ENCODE measurements at regions not wholly inside any gene's neighbourhood (a gene's known extent, or its start where the extent isn't known, plus 50 kb on each side); places are given as distances from the start of the nearest gene placed in this dataset.

DNA sequence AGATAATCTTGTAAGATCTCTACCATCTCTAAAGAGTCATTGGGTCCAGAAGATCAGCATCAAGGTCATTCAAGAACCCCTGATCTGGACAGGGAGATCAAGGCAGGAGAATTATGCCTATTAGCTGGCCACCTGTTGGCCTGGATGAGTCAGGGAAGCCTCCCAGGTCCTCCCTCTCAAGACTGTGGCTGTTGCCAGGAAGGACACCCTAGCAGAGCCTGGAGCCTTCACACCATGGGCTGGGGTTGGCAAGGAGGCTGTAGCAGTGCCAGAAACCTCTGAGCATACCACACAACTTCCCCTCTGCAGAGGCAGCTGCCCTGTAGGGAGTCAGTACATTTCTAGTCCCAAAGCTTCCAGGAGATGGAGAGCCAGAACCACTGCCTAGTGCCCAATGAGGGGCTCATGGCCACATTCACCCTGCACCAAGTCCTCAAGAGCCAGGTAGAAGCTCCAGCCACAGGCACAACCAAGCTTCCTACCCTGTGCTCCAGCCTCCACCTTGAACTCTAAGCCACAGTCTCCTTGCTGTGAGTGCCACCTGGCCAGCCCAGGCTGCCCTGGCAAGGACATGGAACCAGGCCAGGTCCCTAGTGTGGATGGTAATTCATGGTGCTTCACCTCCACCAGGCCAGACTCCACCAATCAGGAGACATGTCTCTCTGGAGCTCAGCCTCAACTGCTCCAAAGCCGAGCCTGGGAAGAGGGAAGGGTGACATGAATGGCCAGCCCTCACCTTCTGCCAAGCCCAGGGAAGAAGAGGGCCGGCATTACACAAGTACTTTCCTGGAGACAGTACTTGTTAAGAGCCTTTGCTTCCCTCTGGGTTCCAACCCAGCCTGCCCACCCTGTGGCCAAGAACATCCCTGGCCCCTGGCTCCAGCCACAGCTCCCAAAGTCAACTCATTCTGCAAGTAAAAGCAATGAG is 124.3 kb downstream of the BUD13 start:
- H3K36me3 Mint-ChIP-seq: no peaks in the 10 kb centered on the region
- H4K20me1 ChIP-seq (ENCODE audit: low read depth): no peaks in the 10 kb centered on the region
- H3K27me3 ChIP-seq: no peaks in the 10 kb centered on the region
- H3K4me3 Mint-ChIP-seq: no peak overlapping the region
- H3K9ac ChIP-seq: no peak overlapping the region
- no peaks in the 10 kb centered on the region for H3K9me3 ChIP-seq (ENCODE audit: low read depth)
- H3K79me2 ChIP-seq (ENCODE audit: low read depth): no peaks in the 10 kb centered on the region
- H3K27me3 Mint-ChIP-seq (ENCODE audit: insufficient read depth, low read depth): peaks cover 5% of the 10 kb centered on the region
- H2AFZ ChIP-seq (replicated peaks): no peak overlapping the region
- H3K4me1 Mint-ChIP-seq: peaks cover 9% of the 10 kb centered on the region
- no peak overlapping the region for H3K27ac Mint-ChIP-seq
- H3K27ac ChIP-seq: no peak overlapping the region
- H3K4me2 ChIP-seq: no peak overlapping the region
- H3K9me3 Mint-ChIP-seq: no peaks in the 10 kb centered on the region
- TF ChIP-seq CTCF (IDR thresholded peaks at IDR 0.05) (no peak), EZH2 (IDR thresholded peaks at IDR 0.05) (no peak), EZH2phosphoT487 (IDR thresholded peaks at IDR 0.05) (no peak)
- no peaks in the 10 kb centered on the region for H3F3A ChIP-seq (ENCODE audit: low read depth)
- H3K4me1 ChIP-seq: no peaks in the 10 kb centered on the region
- no peaks in the 10 kb centered on the region for H3K36me3 ChIP-seq
- no peak overlapping the region for H3K4me3 ChIP-seq
- no peak for DNase-seq (ENCODE audit: low spot score)

GRCh38 chr11:116647305-116648080 is 125.3 kb downstream of the BUD13 start:
- Histone ChIP-seq H4K20me1 (ENCODE audit: low read depth) (no peaks in the 10 kb centered on the region), H3K27me3 (no peaks in the 10 kb centered on the region), H3K27ac (no peak overlapping the region), H3F3A (ENCODE audit: low read depth) (no peaks in the 10 kb centered on the region), H3K36me3 (no peaks in the 10 kb centered on the region), H3K4me3 (no peak overlapping the region), H3K9ac (no peak overlapping the region), H3K4me1 (no peaks in the 10 kb centered on the region), H3K9me3 (ENCODE audit: low read depth) (no peaks in the 10 kb centered on the region), H3K4me2 (no peak overlapping the region), H3K79me2 (ENCODE audit: low read depth) (no peaks in the 10 kb centered on the region), H2AFZ (replicated peaks) (no peak overlapping the region)
- Mint-ChIP-seq H3K27ac (no peak overlapping the region), H3K9me3 (no peaks in the 10 kb centered on the region), H3K4me1 (peaks cover 9% of the 10 kb centered on the region), H3K27me3 (ENCODE audit: insufficient read depth, low read depth) (peaks cover 6% of the 10 kb centered on the region), H3K36me3 (no peaks in the 10 kb centered on the region), H3K4me3 (no peak overlapping the region)
- TF ChIP-seq CTCF (IDR thresholded peaks at IDR 0.05) (no peak), EZH2 (IDR thresholded peaks at IDR 0.05) (no peak), EZH2phosphoT487 (IDR thresholded peaks at IDR 0.05) (no peak)
- DNase-seq (ENCODE audit: low spot score): no peak

DNA sequence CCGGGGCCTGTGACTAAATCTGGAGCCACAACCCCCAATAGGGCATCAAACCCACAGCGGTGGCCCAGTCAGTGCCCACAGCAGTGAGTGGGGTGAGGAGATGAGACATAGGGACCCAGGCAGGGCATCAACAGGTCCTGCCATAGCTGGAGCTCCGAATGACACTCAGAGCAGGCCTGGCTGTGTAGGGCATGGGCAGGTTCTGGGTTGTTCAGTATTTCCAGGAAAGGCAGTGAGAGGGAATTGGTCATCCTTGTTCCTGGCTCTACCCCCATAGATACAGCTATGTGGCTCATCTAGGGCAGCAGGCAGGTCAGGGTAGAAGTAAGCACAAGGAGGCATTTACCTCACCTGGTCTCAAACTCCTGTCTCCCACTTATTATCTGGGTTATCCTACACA is 126.6 kb downstream of the BUD13 start:
- no peak for DNase-seq (ENCODE audit: low spot score)
- Mint-ChIP-seq H3K9me3 (no peaks in the 10 kb centered on the region), H3K4me3 (no peak overlapping the region), H3K27ac (no peak overlapping the region), H3K4me1 (peaks cover 9% of the 10 kb centered on the region), H3K27me3 (ENCODE audit: insufficient read depth, low read depth) (peaks cover 7% of the 10 kb centered on the region), H3K36me3 (no peaks in the 10 kb centered on the region)
- Histone ChIP-seq H3K79me2 (ENCODE audit: low read depth) (no peaks in the 10 kb centered on the region), H3K27ac (no peak overlapping the region), H3K9ac (no peak overlapping the region), H3K4me3 (no peak overlapping the region), H3K4me1 (no peaks in the 10 kb centered on the region), H2AFZ (replicated peaks) (no peak overlapping the region), H3K4me2 (no peak overlapping the region), H3K36me3 (no peaks in the 10 kb centered on the region), H3K9me3 (ENCODE audit: low read depth) (no peaks in the 10 kb centered on the region), H3F3A (ENCODE audit: low read depth) (no peaks in the 10 kb centered on the region), H4K20me1 (ENCODE audit: low read depth) (no peaks in the 10 kb centered on the region), H3K27me3 (no peaks in the 10 kb centered on the region)
- no peak for TF ChIP-seq EZH2 (IDR thresholded peaks at IDR 0.05)
- TF ChIP-seq CTCF (IDR thresholded peaks at IDR 0.05): no peak
- no peak for TF ChIP-seq EZH2phosphoT487 (IDR thresholded peaks at IDR 0.05)
